Caco-2 (cell line): ENCODE measurements at regions not wholly inside any gene's neighbourhood (a gene's known extent, or its start where the extent isn't known, plus 50 kb on each side); places are given as distances from the start of the nearest gene placed in this dataset.

Experiments used
- BruUV-seq: library from RNA; stranded (reverse); fragments of 400-500 nt; replicated peaks from 2 replicates; lab custom pipeline; 2021; lab: Mats Ljungman, UMichigan
- CTCF ChIA-PET: fragments of 300-600 bp; sonication (Branson Sonifier 250); formaldehyde crosslinking; loops from one replicate; lab custom pipeline; 2022; ENCODE audit warnings: antibody characterized with exemption; lab: Charles Lee
- POLR2A ChIA-PET: fragments of 300-600 bp; sonication (Branson Sonifier 250); formaldehyde crosslinking; loops from one replicate; lab custom pipeline; 2022; ENCODE audit warnings: antibody characterized with exemption; lab: Charles Lee
- DNase-seq, 2 experiments: peaks; one replicate each; pipeline versions ENCODE4 v3.0.0 to v3.0.0-alpha.2; 2020 to 2022
- H3K27me3 ChIP-seq: replicated peaks from 2 replicates; pipeline ENCODE4 v1.6.0; 2011; ENCODE audit warnings: low read length; ENCODE audit not compliant: control insufficient read depth, insufficient read depth
- H3K36me3 ChIP-seq: 2 replicates; pipeline ENCODE4 v1.5.1; 2011; ENCODE audit warnings: low read length; ENCODE audit not compliant: control insufficient read depth, insufficient read depth
- H3K4me1 ChIP-seq: fragments of 250-450 bp; sonication (Bioruptor Pico); 2 replicates; pipeline ENCODE4 v1.5.1; 2020; ENCODE audit warnings: mild to moderate bottlenecking
- H3K4me3 ChIP-seq: 2 replicates; pipeline ENCODE4 v1.5.1; 2011; ENCODE audit warnings: low read depth, mild to moderate bottlenecking, control low read depth, low read length
- H3K9me3 ChIP-seq: fragments of 250-450 bp; sonication (Bioruptor Pico); 2 replicates; pipeline ENCODE4 v1.5.1; 2020; ENCODE audit warnings: mild to moderate bottlenecking, moderate library complexity
- H3K27ac Mint-ChIP-seq: one replicate; pipeline ENCODE4 v1.8.0; 2022; ENCODE audit warnings: mixed read lengths; ENCODE audit not compliant: unreplicated experiment
- H3K27me3 Mint-ChIP-seq: one replicate; pipeline ENCODE4 v1.8.0; 2022; ENCODE audit warnings: mixed read lengths; ENCODE audit not compliant: insufficient read depth, unreplicated experiment
- H3K36me3 Mint-ChIP-seq: one replicate; pipeline ENCODE4 v1.8.0; 2022; ENCODE audit warnings: mild to moderate bottlenecking, mixed read lengths; ENCODE audit not compliant: insufficient read depth, unreplicated experiment
- H3K4me1 Mint-ChIP-seq: one replicate; pipeline ENCODE4 v1.8.0; 2022; ENCODE audit warnings: low read depth, mixed read lengths; ENCODE audit not compliant: unreplicated experiment
- H3K4me3 Mint-ChIP-seq: one replicate; pipeline ENCODE4 v1.8.0; 2022; ENCODE audit warnings: mild to moderate bottlenecking, moderate library complexity, mixed read lengths; ENCODE audit not compliant: unreplicated experiment
- H3K9me3 Mint-ChIP-seq: one replicate; pipeline ENCODE4 v1.8.0; 2022; ENCODE audit warnings: mixed read lengths; ENCODE audit not compliant: unreplicated experiment
- intact Hi-C: fragments of 100-400 bp; cut with micrococcal nuclease; formaldehyde crosslinking; loops from one replicate; pipeline ENCODE4 v1.10.0; 2022; ENCODE audit not compliant: unreplicated experiment
- TF ChIP-seq, protein P1 (sequence below), 2 experiments: fragments of 200-600 bp in 1 of 2; IDR thresholded peaks; 1 replicate in 1 of 2; 2 replicates in 1 of 2; pipeline versions ENCODE4 v1.5.1 to v1.8.0; 2011 to 2022; ENCODE audit warnings: antibody characterized with exemption in 1 of 2, control low read depth in 1 of 2, inconsistent platforms in 1 of 2, low read depth in 1 of 2, low read length in 1 of 2, mild to moderate bottlenecking in 1 of 2, moderate library complexity in 1 of 2; ENCODE audit not compliant: insufficient read depth in 1 of 2, severe bottlenecking in 1 of 2, unreplicated experiment in 1 of 2

DNA sequence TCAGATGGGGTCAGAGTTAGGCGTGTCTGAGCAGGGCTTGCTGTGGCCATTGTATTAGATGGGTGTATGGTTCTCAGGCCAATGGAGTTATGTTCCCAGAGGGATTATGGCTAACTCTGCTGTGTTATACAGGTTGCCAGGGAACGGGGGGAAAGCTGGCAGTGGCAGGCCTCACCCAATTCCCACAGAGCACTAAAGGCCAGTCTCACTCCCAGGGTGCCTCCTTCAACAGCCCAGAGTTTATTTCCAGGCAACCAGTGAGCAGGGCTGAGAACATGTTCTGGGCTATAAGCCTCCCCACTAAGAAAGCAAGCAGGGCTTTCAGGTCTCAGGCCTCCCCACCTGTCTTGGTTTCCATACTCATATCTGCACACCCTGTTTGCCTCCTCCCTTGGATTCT lies 597.9 kb downstream of the ZNF608 start:
- H3K4me3 Mint-ChIP-seq = no peak overlapping the region
- TF ChIP-seq, protein P1, sequence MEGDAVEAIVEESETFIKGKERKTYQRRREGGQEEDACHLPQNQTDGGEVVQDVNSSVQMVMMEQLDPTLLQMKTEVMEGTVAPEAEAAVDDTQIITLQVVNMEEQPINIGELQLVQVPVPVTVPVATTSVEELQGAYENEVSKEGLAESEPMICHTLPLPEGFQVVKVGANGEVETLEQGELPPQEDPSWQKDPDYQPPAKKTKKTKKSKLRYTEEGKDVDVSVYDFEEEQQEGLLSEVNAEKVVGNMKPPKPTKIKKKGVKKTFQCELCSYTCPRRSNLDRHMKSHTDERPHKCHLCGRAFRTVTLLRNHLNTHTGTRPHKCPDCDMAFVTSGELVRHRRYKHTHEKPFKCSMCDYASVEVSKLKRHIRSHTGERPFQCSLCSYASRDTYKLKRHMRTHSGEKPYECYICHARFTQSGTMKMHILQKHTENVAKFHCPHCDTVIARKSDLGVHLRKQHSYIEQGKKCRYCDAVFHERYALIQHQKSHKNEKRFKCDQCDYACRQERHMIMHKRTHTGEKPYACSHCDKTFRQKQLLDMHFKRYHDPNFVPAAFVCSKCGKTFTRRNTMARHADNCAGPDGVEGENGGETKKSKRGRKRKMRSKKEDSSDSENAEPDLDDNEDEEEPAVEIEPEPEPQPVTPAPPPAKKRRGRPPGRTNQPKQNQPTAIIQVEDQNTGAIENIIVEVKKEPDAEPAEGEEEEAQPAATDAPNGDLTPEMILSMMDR (IDR thresholded peaks at IDR 0.05; ENCODE audit: insufficient read depth in 1 of 2, low read depth in 1 of 2, low read length in 1 of 2, severe bottlenecking in 1 of 2, unreplicated experiment in 1 of 2) = no peak
- H3K36me3 Mint-ChIP-seq = no peaks in the 10 kb centered on the region
- DNase-seq = no peak
- no peaks in the 10 kb centered on the region for H3K4me1 ChIP-seq
- ChIA-PET CTCF (no interaction called here), POLR2A (no interaction called here)
- H3K4me1 Mint-ChIP-seq = no peaks in the 10 kb centered on the region
- H3K27me3 ChIP-seq = no peaks in the 10 kb centered on the region
- peaks cover 21% of the 10 kb centered on the region for H3K9me3 Mint-ChIP-seq
- no peaks in the 10 kb centered on the region for H3K9me3 ChIP-seq
- no TSS peak for BruUV-seq
- intact Hi-C loops = no loop called here
- H3K36me3 ChIP-seq = no peaks in the 10 kb centered on the region
- no peak overlapping the region for H3K27ac Mint-ChIP-seq
- no peak overlapping the region for H3K4me3 ChIP-seq
- H3K27me3 Mint-ChIP-seq = no peaks in the 10 kb centered on the region

DNA sequence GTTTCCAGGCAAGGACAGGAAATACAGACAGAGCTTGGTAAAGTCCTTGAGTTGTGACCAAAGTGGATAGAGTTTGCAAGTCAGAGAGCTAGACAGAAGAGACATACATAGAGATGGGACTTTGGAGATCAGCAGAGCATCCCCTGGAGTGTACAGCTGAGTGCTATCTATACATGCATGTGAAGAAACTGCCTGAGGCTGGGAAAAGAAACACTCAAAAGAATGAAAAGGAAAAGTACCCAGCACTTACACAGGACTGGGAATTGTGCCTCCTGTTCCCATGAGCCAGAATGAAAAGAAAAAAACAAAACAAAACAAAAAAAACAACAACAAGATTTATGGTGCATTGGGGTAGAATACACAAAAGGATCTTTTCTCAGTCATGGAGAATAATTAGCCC lies 606.4 kb downstream of the ZNF608 start:
- no peak for DNase-seq
- Histone ChIP-seq H3K4me1 (no peaks in the 10 kb centered on the region), H3K36me3 (no peaks in the 10 kb centered on the region), H3K9me3 (no peaks in the 10 kb centered on the region; the same call in 1 of the 2 replicates), H3K27me3 (no peaks in the 10 kb centered on the region), H3K4me3 (no peak overlapping the region)
- H3K27me3 Mint-ChIP-seq = peaks cover 2% of the 10 kb centered on the region
- peaks cover 18% of the 10 kb centered on the region for H3K9me3 Mint-ChIP-seq
- intact Hi-C loops = no loop called here
- no TSS peak for BruUV-seq
- H3K27ac Mint-ChIP-seq = no peak overlapping the region
- TF ChIP-seq, protein P1 (IDR thresholded peaks at IDR 0.05; ENCODE audit: insufficient read depth in 1 of 2, low read depth in 1 of 2, low read length in 1 of 2, severe bottlenecking in 1 of 2, unreplicated experiment in 1 of 2) = no peak
- H3K4me1 Mint-ChIP-seq = no peaks in the 10 kb centered on the region
- no peaks in the 10 kb centered on the region for H3K36me3 Mint-ChIP-seq
- CTCF ChIA-PET = no interaction called here
- H3K4me3 Mint-ChIP-seq = no peak overlapping the region
- POLR2A ChIA-PET = no interaction called here

DNA sequence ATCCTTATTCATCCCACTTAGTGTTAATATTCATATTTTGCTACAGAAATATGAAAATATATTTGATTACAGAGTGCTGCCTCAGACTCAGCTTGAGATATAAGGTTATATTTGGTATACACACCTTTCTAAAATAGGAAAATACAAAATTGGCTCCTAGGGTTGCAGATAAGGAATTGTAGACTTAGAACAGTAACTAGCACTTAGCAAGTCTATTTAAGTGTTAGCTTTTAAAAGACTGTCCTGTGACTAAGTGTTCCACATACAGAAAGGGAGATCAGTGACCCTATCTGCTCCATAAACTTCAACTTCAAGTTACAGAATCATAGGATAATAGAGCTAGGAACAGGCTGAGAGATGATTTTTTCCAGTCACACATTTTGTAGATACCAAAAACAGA lies 607.0 kb downstream of the ZNF608 start:
- Mint-ChIP-seq H3K9me3 (peaks cover 18% of the 10 kb centered on the region), H3K27ac (no peak overlapping the region), H3K4me1 (no peaks in the 10 kb centered on the region), H3K36me3 (no peaks in the 10 kb centered on the region), H3K27me3 (peaks cover 2% of the 10 kb centered on the region), H3K4me3 (no peak overlapping the region)
- DNase-seq = no peak
- ChIA-PET CTCF (no interaction called here), POLR2A (no interaction called here)
- Histone ChIP-seq H3K4me1 (no peaks in the 10 kb centered on the region), H3K9me3 (no peaks in the 10 kb centered on the region; the same call in 1 of the 2 replicates), H3K27me3 (no peaks in the 10 kb centered on the region), H3K36me3 (no peaks in the 10 kb centered on the region), H3K4me3 (no peak overlapping the region)
- intact Hi-C loops = no loop called here
- no TSS peak for BruUV-seq
- TF ChIP-seq, protein P1 (IDR thresholded peaks at IDR 0.05; ENCODE audit: insufficient read depth in 1 of 2, low read depth in 1 of 2, low read length in 1 of 2, severe bottlenecking in 1 of 2, unreplicated experiment in 1 of 2) = no peak
